ENCODE measurements at regions not wholly inside any gene's neighbourhood (a gene's known extent, or its start where the extent isn't known, plus 50 kb on each side); places are given as distances from the start of the nearest gene placed in this dataset.

GRCh38 chr4:92241094-92241493 lies 62.7 kb upstream of the GRID2 start:
- TF ChIP-seq USF1 (IDR thresholded peaks at IDR 0.05; ENCODE audit: borderline replicate concordance, low read depth), result no peak
- TF ChIP-seq PBX3 (IDR thresholded peaks at IDR 0.05), result no peak
- TF ChIP-seq IRF3 (IDR thresholded peaks at IDR 0.05; ENCODE audit: low read depth, low read length), result no peak
- TF ChIP-seq CTCF (IDR thresholded peaks at IDR 0.05), result no peak
- no peak for TF ChIP-seq SMC3 (IDR thresholded peaks at IDR 0.05; ENCODE audit: low read depth, low read length)
- TF ChIP-seq ZBTB33 (IDR thresholded peaks at IDR 0.05; ENCODE audit: borderline replicate concordance, low read depth), result no peak
- no peak for TF ChIP-seq MAX (IDR thresholded peaks at IDR 0.05; ENCODE audit: low read depth)
- no peak for TF ChIP-seq EZH2phosphoT487 (IDR thresholded peaks at IDR 0.05; ENCODE audit: borderline replicate concordance, low read depth)
- no peak for TF ChIP-seq FOXM1 (IDR thresholded peaks at IDR 0.05; ENCODE audit: low read depth)
- TF ChIP-seq POLR2AphosphoS5 (IDR thresholded peaks at IDR 0.05; ENCODE audit: low read depth, low read length), result no peak
- no peak for TF ChIP-seq ELF1 (IDR thresholded peaks at IDR 0.05)
- no peak for TF ChIP-seq RCOR1 (IDR thresholded peaks at IDR 0.05; ENCODE audit: low read length)

Measured in SK-N-SH (cell line).